Activated CD8-positive, alpha-beta T cell treated with anti-CD3 and anti-CD28 coated beads for 36 hours (primary cell): ENCODE measurements at regions not wholly inside any gene's neighbourhood (a gene's known extent, or its start where the extent isn't known, plus 50 kb on each side); places are given as distances from the start of the nearest gene placed in this dataset.

Experiments used
- ATAC-seq: fragments of 200-7000 bp; cut with Tn5 transposase; one replicate; pipeline ENCODE4 v1.10.0; 2021; ENCODE audit warnings: mild to moderate bottlenecking, moderate library complexity
- CTCF ChIA-PET: fragments of 350-600 bp; sonication (Branson Sonifier 250); formaldehyde crosslinking; loops from one replicate; lab custom pipeline; 2021; ENCODE audit warnings: antibody characterized with exemption; lab: Charles Lee
- POLR2A ChIA-PET: fragments of 350-600 bp; sonication (Branson Sonifier 250); formaldehyde crosslinking; loops from one replicate; lab custom pipeline; 2021; ENCODE audit warnings: antibody characterized with exemption; lab: Charles Lee
- DNase-seq: peaks from one replicate; pipeline ENCODE4 v3.0.0-alpha.2; 2020
- H3K27ac Mint-ChIP-seq: one replicate; pipeline ENCODE4 v1.8.0; 2021; ENCODE audit warnings: mild to moderate bottlenecking, mixed read lengths
- H3K27me3 Mint-ChIP-seq: one replicate; pipeline ENCODE4 v1.8.0; 2021; ENCODE audit warnings: mixed read lengths
- H3K36me3 Mint-ChIP-seq: one replicate; pipeline ENCODE4 v1.8.0; 2021; ENCODE audit warnings: low read depth, mixed read lengths
- H3K4me1 Mint-ChIP-seq: one replicate; pipeline ENCODE4 v1.8.0; 2021; ENCODE audit warnings: low read depth, mixed read lengths
- H3K4me3 Mint-ChIP-seq: one replicate; pipeline ENCODE4 v1.8.0; 2021; ENCODE audit warnings: mild to moderate bottlenecking, moderate library complexity, mixed read lengths
- H3K9me3 Mint-ChIP-seq: one replicate; pipeline ENCODE4 v1.8.0; 2021; ENCODE audit warnings: mixed read lengths
- CTCF ChIP-seq: fragments of 200-600 bp; IDR thresholded peaks from one replicate; pipeline ENCODE4 v1.8.0; 2022; ENCODE audit warnings: antibody characterized with exemption, mild to moderate bottlenecking
- intact Hi-C: fragments of 100-400 bp; cut with micrococcal nuclease; formaldehyde crosslinking; loops from one replicate; pipeline ENCODE4 v1.10.0; 2022

GRCh38 chr5:104626122-104626521 is 1063.5 kb upstream of the NUDT12 start:
- DNase-seq (no peak), ATAC-seq (no peak)
- intact Hi-C loops, result no loop called here
- Mint-ChIP-seq H3K36me3 (no peaks in the 10 kb centered on the region), H3K9me3 (peaks cover 2% of the 10 kb centered on the region), H3K4me1 (no peaks in the 10 kb centered on the region), H3K4me3 (no peak overlapping the region), H3K27me3 (no peaks in the 10 kb centered on the region), H3K27ac (no peak overlapping the region)
- CTCF ChIA-PET, result no interaction called here
- TF ChIP-seq CTCF, result no peak
- POLR2A ChIA-PET, result no interaction called here

- CTCF ChIA-PET, result no interaction called here
Observed at GRCh38 chr5:104612005-104612404, 1049.4 kb upstream of the NUDT12 start.

GRCh38 chr5:104611135-104611767 is 1048.7 kb upstream of the NUDT12 start:
- CTCF ChIA-PET, result interaction anchor here (0.6 kb wide), 1 partner anchor 104 kb away, joined by 3 read pairs; no protein-coding TSS in a partner anchor
- no peaks in the 10 kb centered on the region for H3K27me3 Mint-ChIP-seq
- no peak for DNase-seq
- H3K9me3 Mint-ChIP-seq, result peaks cover 7% of the 10 kb centered on the region
- no peak for ATAC-seq
- H3K4me3 Mint-ChIP-seq, result no peak overlapping the region
- intact Hi-C loops, result no loop called here
- H3K36me3 Mint-ChIP-seq, result no peaks in the 10 kb centered on the region
- POLR2A ChIA-PET, result no interaction called here
- no peak overlapping the region for H3K27ac Mint-ChIP-seq
- no peaks in the 10 kb centered on the region for H3K4me1 Mint-ChIP-seq
- TF ChIP-seq CTCF, result no peak

More at GRCh38 chr5:104612005-104612404, 1049.4 kb upstream of the NUDT12 start:
- Mint-ChIP-seq H3K27me3 (no peaks in the 10 kb centered on the region), H3K4me3 (no peak overlapping the region), H3K27ac (no peak overlapping the region), H3K4me1 (no peaks in the 10 kb centered on the region), H3K9me3 (peaks cover 9% of the 10 kb centered on the region), H3K36me3 (no peaks in the 10 kb centered on the region)
- no peak for TF ChIP-seq CTCF
- ATAC-seq, result no peak
- DNase-seq, result no peak
- POLR2A ChIA-PET, result no interaction called here
- intact Hi-C loops, result no loop called here

- no peak for DNase-seq
- CTCF ChIA-PET, result no interaction called here
Observed at GRCh38 chr5:104606258-104606829, 1043.8 kb upstream of the NUDT12 start.

More at GRCh38 chr5:104606258-104606829, 1043.8 kb upstream of the NUDT12 start:
- POLR2A ChIA-PET, result no interaction called here
- H3K4me1 Mint-ChIP-seq, result no peaks in the 10 kb centered on the region
- TF ChIP-seq CTCF, result no peak
- no peak overlapping the region for H3K27ac Mint-ChIP-seq
- H3K36me3 Mint-ChIP-seq, result no peaks in the 10 kb centered on the region
- no peak for ATAC-seq
- no peaks in the 10 kb centered on the region for H3K27me3 Mint-ChIP-seq
- peaks cover 4% of the 10 kb centered on the region for H3K9me3 Mint-ChIP-seq
- H3K4me3 Mint-ChIP-seq, result no peak overlapping the region
- intact Hi-C loops, result no loop called here
